WTC11 (cell line): ENCODE measurements at regions not wholly inside any gene's neighbourhood (a gene's known extent, or its start where the extent isn't known, plus 50 kb on each side); places are given as distances from the start of the nearest gene placed in this dataset.

Experiments used
- ATAC-seq: fragments of 200-7000 bp; cut with Tn5 transposase; 2 replicates; pipeline ENCODE4 v1.10.0; 2021; ENCODE audit warnings: mild to moderate bottlenecking, moderate library complexity
- CTCF ChIA-PET: fragments of 300-600 bp; sonication (Branson Sonifier 250); formaldehyde crosslinking; loops from one replicate; lab custom pipeline; 2021; ENCODE audit warnings: antibody characterized with exemption; lab: Charles Lee
- POLR2A ChIA-PET: fragments of 350-600 bp; sonication (Branson Sonifier 250); formaldehyde crosslinking; loops from one replicate; lab custom pipeline; 2021; ENCODE audit warnings: antibody characterized with exemption; lab: Charles Lee
- DNase-seq: peaks from one replicate; pipeline ENCODE4 v3.0.0; 2021; ENCODE audit warnings: low spot score
- H3K27ac Mint-ChIP-seq: 2 replicates; pipeline ENCODE4 v1.8.0; 2021; ENCODE audit warnings: mixed read lengths
- H3K27me3 Mint-ChIP-seq: 2 replicates; pipeline ENCODE4 v1.8.0; 2021; ENCODE audit warnings: low read depth, mild to moderate bottlenecking, moderate library complexity, mixed read lengths
- H3K36me3 Mint-ChIP-seq: 2 replicates; pipeline ENCODE4 v1.8.0; 2021; ENCODE audit warnings: mixed read lengths
- H3K4me1 Mint-ChIP-seq: 2 replicates; pipeline ENCODE4 v1.8.0; 2022; ENCODE audit warnings: mixed read lengths
- H3K4me3 Mint-ChIP-seq: 2 replicates; pipeline ENCODE4 v1.8.0; 2021; ENCODE audit warnings: mild to moderate bottlenecking, moderate library complexity, mixed read lengths
- H3K9me3 Mint-ChIP-seq: 2 replicates; pipeline ENCODE4 v1.8.0; 2021; ENCODE audit warnings: mixed read lengths
- ATF2 ChIP-seq: sonication (generic); formaldehyde crosslinking; IDR thresholded peaks from 2 replicates; pipeline ENCODE4 v1.8.1; 2022; ENCODE audit warnings: low read depth, missing genetic modification reagents, borderline replicate concordance
- CTCF ChIP-seq: fragments of 200-600 bp; IDR thresholded peaks from 2 replicates; pipeline ENCODE4 v1.8.0; 2022; ENCODE audit warnings: antibody characterized with exemption
- E2F4 ChIP-seq: sonication (generic); formaldehyde crosslinking; IDR thresholded peaks from 2 replicates; pipeline ENCODE4 v1.8.1; 2022; ENCODE audit warnings: low read depth, mild to moderate bottlenecking, moderate library complexity, missing genetic modification reagents, borderline replicate concordance
- FOXP4 ChIP-seq: sonication (generic); formaldehyde crosslinking; IDR thresholded peaks from 2 replicates; pipeline ENCODE4 v1.8.0; 2022; ENCODE audit warnings: mild to moderate bottlenecking, missing genetic modification reagents
- NFATC4 ChIP-seq: fragments of 250-450 bp; sonication (Bioruptor Pico); IDR thresholded peaks from 2 replicates; pipeline ENCODE4 v1.9.0; 2021; ENCODE audit warnings: mild to moderate bottlenecking
- NR2C2 ChIP-seq: sonication (generic); formaldehyde crosslinking; IDR thresholded peaks from 2 replicates; pipeline ENCODE4 v1.8.0; 2022; ENCODE audit warnings: mild to moderate bottlenecking, missing genetic modification reagents
- OVOL2 ChIP-seq: fragments of 250-450 bp; sonication (Bioruptor Pico); IDR thresholded peaks from 2 replicates; pipeline ENCODE4 v1.9.0; 2021; ENCODE audit warnings: mild to moderate bottlenecking, borderline replicate concordance
- SOX15 ChIP-seq: fragments of 250-450 bp; sonication (Bioruptor Pico); IDR thresholded peaks from 2 replicates; pipeline ENCODE4 v1.9.0; 2021; ENCODE audit warnings: mild to moderate bottlenecking
- TEAD1 ChIP-seq: sonication (generic); formaldehyde crosslinking; IDR thresholded peaks from 2 replicates; pipeline ENCODE4 v1.8.0; 2022; ENCODE audit warnings: mild to moderate bottlenecking, missing genetic modification reagents
- USF1 ChIP-seq: sonication (generic); formaldehyde crosslinking; IDR thresholded peaks from 2 replicates; pipeline ENCODE4 v1.8.0; 2022; ENCODE audit warnings: mild to moderate bottlenecking, missing genetic modification reagents
- ZNF138 ChIP-seq: sonication (generic); formaldehyde crosslinking; conservative IDR thresholded peaks from 2 replicates; pipeline ENCODE4 v1.8.1; 2022; ENCODE audit warnings: mild to moderate bottlenecking, moderate library complexity, missing genetic modification reagents
- ZNF263 ChIP-seq: sonication (generic); formaldehyde crosslinking; IDR thresholded peaks from 2 replicates; pipeline ENCODE4 v1.8.1; 2022; ENCODE audit warnings: low read depth, mild to moderate bottlenecking, moderate library complexity, missing genetic modification reagents
- ZNF416 ChIP-seq: fragments of 250-450 bp; sonication (Bioruptor Pico); IDR thresholded peaks from 2 replicates; pipeline ENCODE4 v1.9.0; 2021; ENCODE audit warnings: mild to moderate bottlenecking, inconsistent platforms
- ZNF423 ChIP-seq: fragments of 250-450 bp; sonication (Bioruptor Pico); IDR thresholded peaks from 2 replicates; pipeline ENCODE4 v2.1.2; 2022; ENCODE audit warnings: mild to moderate bottlenecking, moderate library complexity
- TF ChIP-seq, protein P1 (sequence below): sonication (generic); formaldehyde crosslinking; IDR thresholded peaks from 2 replicates; pipeline ENCODE4 v1.8.0; 2022; ENCODE audit warnings: mild to moderate bottlenecking, missing genetic modification reagents
- TF ChIP-seq, protein P2 (sequence below): fragments of 250-450 bp; sonication (Bioruptor Pico); IDR thresholded peaks from 2 replicates; pipeline ENCODE4 v1.9.0; 2021; ENCODE audit warnings: mild to moderate bottlenecking
- TF ChIP-seq, protein P3 (sequence below): fragments of 250-450 bp; sonication (Bioruptor Pico); IDR thresholded peaks from 2 replicates; pipeline ENCODE4 v1.9.0; 2021; ENCODE audit warnings: mild to moderate bottlenecking, borderline replicate concordance

GRCh38 chr2:2662037-2662846 lies 331.2 kb upstream of the MYT1L start:
- ATAC-seq (no peak; the same call in 1 of the 2 replicates), DNase-seq (no peak)
- Mint-ChIP-seq H3K4me3 (no peak overlapping the region), H3K9me3 (peaks cover 30% of the 10 kb centered on the region), H3K27ac (no peak overlapping the region), H3K27me3 (no peaks in the 10 kb centered on the region; the same call in 1 of the 2 replicates), H3K36me3 (peaks cover 19% of the 10 kb centered on the region), H3K4me1 (no peaks in the 10 kb centered on the region)
- POLR2A ChIA-PET: no interaction called here
- TF ChIP-seq TEAD1 (CRISPR knock-in tag) (no peak), ZNF416 (CRISPR knock-in tag) (no peak), FOXP4 (CRISPR knock-in tag) (no peak), USF1 (CRISPR knock-in tag) (no peak), ATF2 (CRISPR knock-in tag) (no peak), NR2C2 (CRISPR knock-in tag) (no peak), E2F4 (no peak), ZNF423 (no peak), NFATC4 (no peak), CTCF (no peak), OVOL2 (no peak), ZNF138 (CRISPR knock-in tag) (no peak), SOX15 (CRISPR knock-in tag) (no peak), ZNF263 (CRISPR knock-in tag) (no peak)
- TF ChIP-seq, protein P1, sequence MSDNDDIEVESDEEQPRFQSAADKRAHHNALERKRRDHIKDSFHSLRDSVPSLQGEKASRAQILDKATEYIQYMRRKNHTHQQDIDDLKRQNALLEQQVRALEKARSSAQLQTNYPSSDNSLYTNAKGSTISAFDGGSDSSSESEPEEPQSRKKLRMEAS (CRISPR knock-in tag): no peak
- TF ChIP-seq, protein P2, sequence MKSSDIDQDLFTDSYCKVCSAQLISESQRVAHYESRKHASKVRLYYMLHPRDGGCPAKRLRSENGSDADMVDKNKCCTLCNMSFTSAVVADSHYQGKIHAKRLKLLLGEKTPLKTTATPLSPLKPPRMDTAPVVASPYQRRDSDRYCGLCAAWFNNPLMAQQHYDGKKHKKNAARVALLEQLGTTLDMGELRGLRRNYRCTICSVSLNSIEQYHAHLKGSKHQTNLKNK: no peak
- TF ChIP-seq, protein P3, sequence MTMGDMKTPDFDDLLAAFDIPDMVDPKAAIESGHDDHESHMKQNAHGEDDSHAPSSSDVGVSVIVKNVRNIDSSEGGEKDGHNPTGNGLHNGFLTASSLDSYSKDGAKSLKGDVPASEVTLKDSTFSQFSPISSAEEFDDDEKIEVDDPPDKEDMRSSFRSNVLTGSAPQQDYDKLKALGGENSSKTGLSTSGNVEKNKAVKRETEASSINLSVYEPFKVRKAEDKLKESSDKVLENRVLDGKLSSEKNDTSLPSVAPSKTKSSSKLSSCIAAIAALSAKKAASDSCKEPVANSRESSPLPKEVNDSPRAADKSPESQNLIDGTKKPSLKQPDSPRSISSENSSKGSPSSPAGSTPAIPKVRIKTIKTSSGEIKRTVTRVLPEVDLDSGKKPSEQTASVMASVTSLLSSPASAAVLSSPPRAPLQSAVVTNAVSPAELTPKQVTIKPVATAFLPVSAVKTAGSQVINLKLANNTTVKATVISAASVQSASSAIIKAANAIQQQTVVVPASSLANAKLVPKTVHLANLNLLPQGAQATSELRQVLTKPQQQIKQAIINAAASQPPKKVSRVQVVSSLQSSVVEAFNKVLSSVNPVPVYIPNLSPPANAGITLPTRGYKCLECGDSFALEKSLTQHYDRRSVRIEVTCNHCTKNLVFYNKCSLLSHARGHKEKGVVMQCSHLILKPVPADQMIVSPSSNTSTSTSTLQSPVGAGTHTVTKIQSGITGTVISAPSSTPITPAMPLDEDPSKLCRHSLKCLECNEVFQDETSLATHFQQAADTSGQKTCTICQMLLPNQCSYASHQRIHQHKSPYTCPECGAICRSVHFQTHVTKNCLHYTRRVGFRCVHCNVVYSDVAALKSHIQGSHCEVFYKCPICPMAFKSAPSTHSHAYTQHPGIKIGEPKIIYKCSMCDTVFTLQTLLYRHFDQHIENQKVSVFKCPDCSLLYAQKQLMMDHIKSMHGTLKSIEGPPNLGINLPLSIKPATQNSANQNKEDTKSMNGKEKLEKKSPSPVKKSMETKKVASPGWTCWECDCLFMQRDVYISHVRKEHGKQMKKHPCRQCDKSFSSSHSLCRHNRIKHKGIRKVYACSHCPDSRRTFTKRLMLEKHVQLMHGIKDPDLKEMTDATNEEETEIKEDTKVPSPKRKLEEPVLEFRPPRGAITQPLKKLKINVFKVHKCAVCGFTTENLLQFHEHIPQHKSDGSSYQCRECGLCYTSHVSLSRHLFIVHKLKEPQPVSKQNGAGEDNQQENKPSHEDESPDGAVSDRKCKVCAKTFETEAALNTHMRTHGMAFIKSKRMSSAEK (CRISPR knock-in tag): no peak
- CTCF ChIA-PET: interaction anchor here (1.0 kb wide), 1 partner anchor 36 kb away, joined by 3 read pairs; no protein-coding TSS in a partner anchor
